ENCODE measurements at regions not wholly inside any gene's neighbourhood (a gene's known extent, or its start where the extent isn't known, plus 50 kb on each side); places are given as distances from the start of the nearest gene placed in this dataset.

DNA sequence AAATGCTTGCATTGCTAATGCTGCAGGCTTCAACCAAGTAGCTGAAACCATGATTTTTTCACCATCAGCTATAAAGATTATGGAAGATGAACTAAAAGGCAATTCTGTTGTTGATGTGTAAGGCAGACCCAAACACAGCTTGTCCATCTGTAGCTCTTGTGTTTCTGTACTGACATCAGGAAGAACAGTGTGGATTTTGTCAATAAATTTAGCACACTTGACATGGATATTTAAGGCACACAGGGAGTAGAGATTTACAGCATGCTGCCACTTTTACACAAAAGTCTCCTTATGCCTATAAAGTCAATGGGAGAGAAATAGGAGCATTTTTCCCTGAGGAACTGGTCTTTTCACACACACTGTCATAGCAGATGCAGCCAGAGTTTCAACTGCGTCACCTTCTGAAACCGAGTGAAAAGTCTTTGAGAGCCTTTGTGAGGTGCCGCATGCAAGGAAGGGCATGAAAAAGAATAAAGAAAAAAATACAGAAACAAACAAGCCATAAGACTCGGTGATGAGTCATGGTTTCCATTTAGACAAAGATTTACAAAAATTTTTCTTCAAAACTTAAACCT lies 261.4 kb upstream of the TFAP2D start:
- no peak for TF ChIP-seq EZH2phosphoT487 (IDR thresholded peaks at IDR 0.05)
- no peak for TF ChIP-seq EZH2 (IDR thresholded peaks at IDR 0.05)
- TF ChIP-seq, protein P1, sequence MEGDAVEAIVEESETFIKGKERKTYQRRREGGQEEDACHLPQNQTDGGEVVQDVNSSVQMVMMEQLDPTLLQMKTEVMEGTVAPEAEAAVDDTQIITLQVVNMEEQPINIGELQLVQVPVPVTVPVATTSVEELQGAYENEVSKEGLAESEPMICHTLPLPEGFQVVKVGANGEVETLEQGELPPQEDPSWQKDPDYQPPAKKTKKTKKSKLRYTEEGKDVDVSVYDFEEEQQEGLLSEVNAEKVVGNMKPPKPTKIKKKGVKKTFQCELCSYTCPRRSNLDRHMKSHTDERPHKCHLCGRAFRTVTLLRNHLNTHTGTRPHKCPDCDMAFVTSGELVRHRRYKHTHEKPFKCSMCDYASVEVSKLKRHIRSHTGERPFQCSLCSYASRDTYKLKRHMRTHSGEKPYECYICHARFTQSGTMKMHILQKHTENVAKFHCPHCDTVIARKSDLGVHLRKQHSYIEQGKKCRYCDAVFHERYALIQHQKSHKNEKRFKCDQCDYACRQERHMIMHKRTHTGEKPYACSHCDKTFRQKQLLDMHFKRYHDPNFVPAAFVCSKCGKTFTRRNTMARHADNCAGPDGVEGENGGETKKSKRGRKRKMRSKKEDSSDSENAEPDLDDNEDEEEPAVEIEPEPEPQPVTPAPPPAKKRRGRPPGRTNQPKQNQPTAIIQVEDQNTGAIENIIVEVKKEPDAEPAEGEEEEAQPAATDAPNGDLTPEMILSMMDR (IDR thresholded peaks at IDR 0.05), result no peak
- Histone ChIP-seq H3K9ac (no peak overlapping the region), H3K4me3 (no peak overlapping the region), H3K9me3 (ENCODE audit: low read depth) (no peaks in the 10 kb centered on the region), H2AFZ (replicated peaks) (no peak overlapping the region), H3K27ac (no peak overlapping the region), H4K20me1 (ENCODE audit: low read depth) (no peaks in the 10 kb centered on the region), H3K4me1 (no peaks in the 10 kb centered on the region), H3K4me2 (no peak overlapping the region), H3K79me2 (ENCODE audit: low read depth) (no peaks in the 10 kb centered on the region), H3K27me3 (no peaks in the 10 kb centered on the region), H3K36me3 (no peaks in the 10 kb centered on the region), H3F3A (ENCODE audit: low read depth) (no peaks in the 10 kb centered on the region)
- DNase-seq (ENCODE audit: low spot score), result no peak
- no peak overlapping the region for H3K27ac Mint-ChIP-seq
- H3K27me3 Mint-ChIP-seq (ENCODE audit: insufficient read depth, low read depth), result no peaks in the 10 kb centered on the region
- H3K4me3 Mint-ChIP-seq, result no peak overlapping the region
- no peaks in the 10 kb centered on the region for H3K9me3 Mint-ChIP-seq
- no peaks in the 10 kb centered on the region for H3K4me1 Mint-ChIP-seq
- no peaks in the 10 kb centered on the region for H3K36me3 Mint-ChIP-seq

DNA sequence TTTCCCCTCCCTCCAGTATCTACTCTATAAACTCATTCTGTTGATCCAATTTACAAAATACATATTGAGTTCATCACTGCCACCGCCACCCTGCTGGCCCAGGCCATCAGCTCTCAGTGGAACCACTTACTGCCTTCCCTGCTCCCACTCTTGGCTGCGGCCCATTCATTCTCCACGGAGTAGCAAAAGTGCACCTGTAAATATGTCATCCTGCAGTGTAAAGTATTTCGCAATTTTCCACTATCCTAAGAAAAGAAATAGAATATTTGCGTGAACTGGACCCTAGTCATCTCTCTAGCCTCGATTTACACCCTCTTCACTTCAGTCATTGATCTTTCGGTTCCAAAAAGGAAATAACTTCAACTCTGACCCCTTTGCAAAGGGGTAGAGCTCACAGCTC lies 258.3 kb upstream of the TFAP2D start:
- H3K27ac ChIP-seq, result no peak overlapping the region
- no peaks in the 10 kb centered on the region for H3K36me3 Mint-ChIP-seq
- no peaks in the 10 kb centered on the region for H3K27me3 ChIP-seq
- no peaks in the 10 kb centered on the region for H3K4me1 ChIP-seq
- no peak overlapping the region for H3K4me3 Mint-ChIP-seq
- H3K4me1 Mint-ChIP-seq, result no peaks in the 10 kb centered on the region
- H3K9ac ChIP-seq, result no peak overlapping the region
- no peaks in the 10 kb centered on the region for H3K9me3 ChIP-seq (ENCODE audit: low read depth)
- H3K9me3 Mint-ChIP-seq, result no peaks in the 10 kb centered on the region
- no peaks in the 10 kb centered on the region for H3K79me2 ChIP-seq (ENCODE audit: low read depth)
- no peaks in the 10 kb centered on the region for H3K27me3 Mint-ChIP-seq (ENCODE audit: insufficient read depth, low read depth)
- TF ChIP-seq EZH2 (IDR thresholded peaks at IDR 0.05) (no peak), EZH2phosphoT487 (IDR thresholded peaks at IDR 0.05) (no peak)
- TF ChIP-seq, protein P1 (IDR thresholded peaks at IDR 0.05), result no peak
- no peak for DNase-seq (ENCODE audit: low spot score)
- no peaks in the 10 kb centered on the region for H3F3A ChIP-seq (ENCODE audit: low read depth)
- H3K4me2 ChIP-seq, result no peak overlapping the region
- no peak overlapping the region for H2AFZ ChIP-seq (replicated peaks)
- H3K27ac Mint-ChIP-seq, result no peak overlapping the region
- no peaks in the 10 kb centered on the region for H3K36me3 ChIP-seq
- no peak overlapping the region for H3K4me3 ChIP-seq
- H4K20me1 ChIP-seq (ENCODE audit: low read depth), result no peaks in the 10 kb centered on the region

- H3F3A ChIP-seq (ENCODE audit: low read depth), result no peaks in the 10 kb centered on the region
- no peak overlapping the region for H3K4me3 Mint-ChIP-seq
These were observed 256.0 kb upstream of the TFAP2D start for GRCh38 chr6:50457351-50457750.

More at GRCh38 chr6:50457351-50457750, 256.0 kb upstream of the TFAP2D start:
- no peaks in the 10 kb centered on the region for H4K20me1 ChIP-seq (ENCODE audit: low read depth)
- H3K79me2 ChIP-seq (ENCODE audit: low read depth), result no peaks in the 10 kb centered on the region
- no peaks in the 10 kb centered on the region for H3K9me3 ChIP-seq (ENCODE audit: low read depth)
- no peak overlapping the region for H3K4me2 ChIP-seq
- H3K4me1 ChIP-seq, result no peaks in the 10 kb centered on the region
- Mint-ChIP-seq H3K9me3 (no peaks in the 10 kb centered on the region), H3K27me3 (ENCODE audit: insufficient read depth, low read depth) (no peaks in the 10 kb centered on the region), H3K27ac (no peak overlapping the region), H3K36me3 (no peaks in the 10 kb centered on the region), H3K4me1 (no peaks in the 10 kb centered on the region)
- DNase-seq (ENCODE audit: low spot score), result no peak
- H3K4me3 ChIP-seq, result no peak overlapping the region
- TF ChIP-seq, protein P1 (IDR thresholded peaks at IDR 0.05), result no peak
- TF ChIP-seq EZH2phosphoT487 (IDR thresholded peaks at IDR 0.05) (no peak), EZH2 (IDR thresholded peaks at IDR 0.05) (no peak)
- no peak overlapping the region for H3K9ac ChIP-seq
- no peak overlapping the region for H3K27ac ChIP-seq
- no peak overlapping the region for H2AFZ ChIP-seq (replicated peaks)
- H3K27me3 ChIP-seq, result no peaks in the 10 kb centered on the region
- H3K36me3 ChIP-seq, result no peaks in the 10 kb centered on the region

Data from neural progenitor cell (in vitro differentiated cells).